HL-60 (cell line): ENCODE measurements at regions not wholly inside any gene's neighbourhood (a gene's known extent, or its start where the extent isn't known, plus 50 kb on each side); places are given as distances from the start of the nearest gene placed in this dataset.

Experiments
- GABPA ChIP-seq: IDR thresholded peaks from 2 replicates; pipeline ENCODE4 v1.6.1; 2012; ENCODE audit warnings: low read depth
- POLR2AphosphoS5 ChIP-seq: IDR thresholded peaks from 2 replicates; pipeline ENCODE4 v1.6.1; 2012; ENCODE audit warnings: low read depth
- TF ChIP-seq, protein P1 (sequence below): IDR thresholded peaks from one replicate; pipeline ENCODE4 v1.5.1; 2011; ENCODE audit warnings: low read length, control low read depth, inconsistent platforms; ENCODE audit not compliant: insufficient read depth

DNA sequence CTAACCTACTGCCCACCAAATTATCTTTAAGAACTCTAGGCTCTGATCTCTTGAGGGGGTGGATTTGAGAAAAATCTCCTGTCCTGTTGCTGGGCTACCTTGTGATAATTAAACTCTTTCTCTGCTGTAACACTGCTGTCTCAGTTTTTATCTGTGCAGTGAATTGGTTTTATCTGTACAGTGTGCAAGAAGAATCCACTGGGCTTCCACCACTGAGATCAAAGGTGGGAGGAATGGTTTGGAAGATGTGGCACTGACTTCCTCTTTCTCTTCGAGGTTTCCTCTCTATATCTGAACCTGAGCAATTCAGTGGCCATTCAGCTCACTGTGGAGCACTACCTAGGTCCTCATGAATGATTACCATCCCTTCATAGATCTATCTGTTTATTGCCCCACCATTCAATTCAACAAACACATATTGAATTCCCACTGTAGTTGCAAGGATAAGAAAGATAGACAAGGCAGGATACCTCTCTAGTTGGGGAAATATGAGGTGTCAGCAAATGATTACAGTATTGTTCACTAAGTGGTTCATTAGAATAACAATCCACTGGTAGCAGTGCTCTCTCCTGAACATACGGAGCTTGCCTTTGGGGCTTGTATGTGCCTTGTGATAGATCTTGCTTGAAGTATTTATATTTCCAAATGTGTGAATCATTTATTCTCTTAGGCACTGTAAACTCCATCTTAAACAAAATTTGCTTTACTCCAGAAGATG is 172.1 kb upstream of the ARG1 start:
- TF ChIP-seq, protein P1, sequence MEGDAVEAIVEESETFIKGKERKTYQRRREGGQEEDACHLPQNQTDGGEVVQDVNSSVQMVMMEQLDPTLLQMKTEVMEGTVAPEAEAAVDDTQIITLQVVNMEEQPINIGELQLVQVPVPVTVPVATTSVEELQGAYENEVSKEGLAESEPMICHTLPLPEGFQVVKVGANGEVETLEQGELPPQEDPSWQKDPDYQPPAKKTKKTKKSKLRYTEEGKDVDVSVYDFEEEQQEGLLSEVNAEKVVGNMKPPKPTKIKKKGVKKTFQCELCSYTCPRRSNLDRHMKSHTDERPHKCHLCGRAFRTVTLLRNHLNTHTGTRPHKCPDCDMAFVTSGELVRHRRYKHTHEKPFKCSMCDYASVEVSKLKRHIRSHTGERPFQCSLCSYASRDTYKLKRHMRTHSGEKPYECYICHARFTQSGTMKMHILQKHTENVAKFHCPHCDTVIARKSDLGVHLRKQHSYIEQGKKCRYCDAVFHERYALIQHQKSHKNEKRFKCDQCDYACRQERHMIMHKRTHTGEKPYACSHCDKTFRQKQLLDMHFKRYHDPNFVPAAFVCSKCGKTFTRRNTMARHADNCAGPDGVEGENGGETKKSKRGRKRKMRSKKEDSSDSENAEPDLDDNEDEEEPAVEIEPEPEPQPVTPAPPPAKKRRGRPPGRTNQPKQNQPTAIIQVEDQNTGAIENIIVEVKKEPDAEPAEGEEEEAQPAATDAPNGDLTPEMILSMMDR, result no peak
- TF ChIP-seq POLR2AphosphoS5 (no peak), GABPA (no peak)
